IMR-90 (cell line): ENCODE measurements at regions not wholly inside any gene's neighbourhood (a gene's known extent, or its start where the extent isn't known, plus 50 kb on each side); places are given as distances from the start of the nearest gene placed in this dataset.

Experiments used
- ATAC-seq: fragments of 200-7000 bp; cut with Tn5 transposase; 2 replicates; pipeline ENCODE4 v1.9.1; 2020; ENCODE audit warnings: low read depth, mild to moderate bottlenecking, moderate library complexity
- BruUV-seq: library from RNA; stranded (reverse); fragments of 400-500 nt; replicated peaks from 2 replicates; lab custom pipeline; 2021; lab: Mats Ljungman, UMichigan
- CTCF ChIA-PET: fragments of 300-600 bp; formaldehyde crosslinking; extraction: SDS; loops from one replicate; lab custom pipeline; 2021; ENCODE audit warnings: antibody characterized with exemption; lab: Yijun Ruan, JAX
- POLR2A ChIA-PET: fragments of 300-600 bp; sonication (Branson Sonifier 250); formaldehyde crosslinking; loops from one replicate; lab custom pipeline; 2022; ENCODE audit warnings: antibody characterized with exemption; ENCODE audit not compliant: unreplicated experiment; lab: Charles Lee
- DNase-seq: peaks from one replicate; pipeline ENCODE4 v3.0.0; 2013
- H2AFZ ChIP-seq: replicated peaks from 2 replicates; pipeline ENCODE3; 2013; ENCODE audit warnings: low read length, mild to moderate bottlenecking; ENCODE audit not compliant: poor library complexity
- H2AK5ac ChIP-seq: 2 replicates; pipeline ENCODE4 v1.6.1; 2013; ENCODE audit warnings: low read depth, low read length, inconsistent platforms
- H2AK9ac ChIP-seq: replicated peaks from 2 replicates; pipeline ENCODE3; 2013; ENCODE audit warnings: mild to moderate bottlenecking, low read depth, low read length, moderate library complexity; ENCODE audit not compliant: poor library complexity
- H2BK120ac ChIP-seq: 2 replicates; pipeline ENCODE4 v1.6.1; 2013; ENCODE audit warnings: low read depth, low read length, inconsistent platforms
- H2BK15ac ChIP-seq: 3 replicates; pipeline ENCODE4 v1.6.1; 2013; ENCODE audit warnings: low read depth, low read length, inconsistent platforms
- H2BK20ac ChIP-seq: 2 replicates; pipeline ENCODE4 v1.6.1; 2013; ENCODE audit warnings: low read depth, mild to moderate bottlenecking, inconsistent platforms, low read length, moderate library complexity
- H2BK5ac ChIP-seq: 2 replicates; pipeline ENCODE4 v1.6.1; 2013; ENCODE audit warnings: mild to moderate bottlenecking, low read depth, low read length, inconsistent platforms; ENCODE audit not compliant: poor library complexity, severe bottlenecking
- H3K14ac ChIP-seq: replicated peaks from 2 replicates; pipeline ENCODE4 v1.6.1; 2013; ENCODE audit warnings: low read depth, low read length, inconsistent platforms
- H3K18ac ChIP-seq: 2 replicates; pipeline ENCODE4 v1.6.1; 2013; ENCODE audit warnings: low read depth, low read length, control low read depth
- H3K23ac ChIP-seq: 2 replicates; pipeline ENCODE4 v1.6.1; 2013; ENCODE audit warnings: low read depth, low read length, inconsistent platforms
- H3K27ac ChIP-seq: 2 replicates; pipeline ENCODE4 v1.5.1; 2013; ENCODE audit warnings: mild to moderate bottlenecking, control low read depth, low read length; ENCODE audit not compliant: insufficient read depth
- H3K27me3 ChIP-seq: 2 replicates; pipeline ENCODE4 v1.6.1; 2013; ENCODE audit warnings: low read length; ENCODE audit not compliant: control insufficient read depth, insufficient read depth
- H3K36me3 ChIP-seq: 2 replicates; pipeline ENCODE4 v1.6.1; 2013; ENCODE audit warnings: low read length, mixed read lengths; ENCODE audit not compliant: control insufficient read depth, insufficient read depth
- H3K4ac ChIP-seq: 2 replicates; pipeline ENCODE4 v1.6.1; 2013; ENCODE audit warnings: low read depth, low read length, inconsistent platforms
- H3K4me1 ChIP-seq: 2 replicates; pipeline ENCODE4 v1.6.1; 2013; ENCODE audit warnings: low read length, mixed read lengths; ENCODE audit not compliant: control insufficient read depth, insufficient read depth
- H3K4me2 ChIP-seq: 2 replicates; pipeline ENCODE4 v1.6.1; 2013; ENCODE audit warnings: low read depth, mild to moderate bottlenecking, control low read depth, low read length, moderate library complexity
- H3K4me3 ChIP-seq: 2 replicates; pipeline ENCODE4 v1.5.1; 2013; ENCODE audit warnings: low read depth, mild to moderate bottlenecking, control low read depth, low read length, moderate library complexity; ENCODE audit not compliant: insufficient read depth
- H3K56ac ChIP-seq: 2 replicates; pipeline ENCODE4 v1.6.1; 2013; ENCODE audit warnings: low read length, inconsistent platforms; ENCODE audit not compliant: insufficient read depth; ENCODE audit errors: extremely low read depth
- H3K79me1 ChIP-seq, 2 experiments: 2 replicates each; pipeline ENCODE4 v1.6.1; 2013; ENCODE audit warnings: low read length in 2 of 2, inconsistent platforms in 1 of 2, low read depth in 1 of 2
- H3K9ac ChIP-seq: 2 replicates; pipeline ENCODE4 v1.6.1; 2013; ENCODE audit warnings: low read depth, low read length, control low read depth
- H3K9me1 ChIP-seq: 2 replicates; pipeline ENCODE4 v1.6.1; 2013; ENCODE audit warnings: low read length, inconsistent platforms; ENCODE audit not compliant: insufficient read depth
- H3K9me3 ChIP-seq: 2 replicates; pipeline ENCODE4 v1.6.1; 2013; ENCODE audit warnings: low read length; ENCODE audit not compliant: control insufficient read depth, insufficient read depth
- H4K20me1 ChIP-seq: 2 replicates; pipeline ENCODE4 v1.6.1; 2013; ENCODE audit warnings: low read length, inconsistent platforms; ENCODE audit not compliant: insufficient read depth
- H4K5ac ChIP-seq: 2 replicates; pipeline ENCODE4 v1.6.1; 2013; ENCODE audit warnings: mild to moderate bottlenecking, low read depth, low read length, control low read depth
- H4K8ac ChIP-seq, 2 experiments: 2 replicates each; pipeline ENCODE4 v1.6.1; 2013; ENCODE audit warnings: low read depth in 2 of 2, low read length in 2 of 2, control low read depth in 1 of 2, inconsistent platforms in 1 of 2
- H4K91ac ChIP-seq: 2 replicates; pipeline ENCODE4 v1.6.1; 2013; ENCODE audit warnings: low read depth, low read length, inconsistent platforms; ENCODE audit not compliant: insufficient read depth
- BHLHE40 ChIP-seq: fragments of 150-350 bp; IDR thresholded peaks from 2 replicates; pipeline ENCODE4 v1.6.1; 2016; ENCODE audit warnings: mild to moderate bottlenecking, low read depth, low read length
- FOS ChIP-seq: fragments of 150-350 bp; IDR thresholded peaks from 2 replicates; pipeline ENCODE4 v1.6.1; 2016; ENCODE audit warnings: low read depth, low read length
- MAFK ChIP-seq: IDR thresholded peaks from 2 replicates; pipeline ENCODE4 v1.6.1; 2012; ENCODE audit warnings: low read depth, low read length, improper control_type of control experiment
- MAZ ChIP-seq: IDR thresholded peaks from 2 replicates; pipeline ENCODE4 v1.6.1; 2012; ENCODE audit warnings: low read depth, mild to moderate bottlenecking, low read length, improper control_type of control experiment, moderate library complexity, borderline replicate concordance
- RAD21 ChIP-seq: IDR thresholded peaks from 2 replicates; pipeline ENCODE4 v1.6.1; 2012; ENCODE audit warnings: low read length, improper control_type of control experiment
- RCOR1 ChIP-seq: IDR thresholded peaks from 2 replicates; pipeline ENCODE4 v1.6.1; 2012; ENCODE audit warnings: mild to moderate bottlenecking, low read length, improper control_type of control experiment; ENCODE audit not compliant: insufficient replicate concordance
- WGBS, 2 experiments: methylation state at CpG; one replicate each; pipeline versions ENCODE4 v1.1.5 to v1.1.7; 2013; ENCODE audit warnings: missing lambda C conversion rate in 2 of 2; ENCODE audit not compliant: insufficient read length in 1 of 2; ENCODE audit errors: extremely low coverage in 2 of 2; 5-methylcytosine and 5-hydroxymethylcytosine counted together
- dilution Hi-C: fragments of 300-500 bp; cut with HindIII; formaldehyde crosslinking; loops from one replicate; pipeline ENCODE4 v1.14.3; 2018; ENCODE audit warnings: low sequenced_read_pairs; ENCODE audit not compliant: unreplicated experiment
- in situ Hi-C: fragments of 300-500 bp; cut with MboI; formaldehyde crosslinking; loops from 3 replicates; pipeline ENCODE4 v1.14.3; 2019; ENCODE audit warnings: low sequenced_read_pairs, inconsistent platforms, mixed read lengths
- intact Hi-C: fragments of 100-400 bp; cut with micrococcal nuclease; formaldehyde crosslinking; loops from 2 replicates; pipeline ENCODE4 v1.10.0; 2022

- TF ChIP-seq RCOR1 = no peak
Measured at GRCh38 chr3:59653405-59654122, 603.7 kb upstream of the CFAP20DC start (continued).

GRCh38 chr3:59644479-59645402, 594.9 kb upstream of the CFAP20DC start:
- H4K20me1 ChIP-seq = no peaks in the 10 kb centered on the region
- no peaks in the 10 kb centered on the region for H3K79me1 ChIP-seq
- H3K27ac ChIP-seq = no peak overlapping the region
- H3K18ac ChIP-seq = no peak overlapping the region
- no peak overlapping the region for H3K4me2 ChIP-seq
- H3K4ac ChIP-seq = no peak overlapping the region
- H3K4me3 ChIP-seq = no peak overlapping the region
- no peak overlapping the region for H2BK120ac ChIP-seq
- intact Hi-C loops = no loop called here
- H3K4me1 ChIP-seq = peaks cover 2% of the 10 kb centered on the region; the same call in 1 of the 2 replicates
- H3K27me3 ChIP-seq = peaks cover 17% of the 10 kb centered on the region
- ChIA-PET POLR2A (no interaction called here), CTCF (no interaction called here)
- ATAC-seq = no peak
- no peak for TF ChIP-seq MAFK
- TF ChIP-seq RCOR1 = no peak
- no peak for TF ChIP-seq FOS
- TF ChIP-seq MAZ = no peak
- TF ChIP-seq BHLHE40 = no peak
- TF ChIP-seq RAD21 = no peak
- no peak for DNase-seq
- no peak overlapping the region for H2AFZ ChIP-seq
- H3K9ac ChIP-seq = no peak overlapping the region
- dilution Hi-C loops = no loop called here
- peaks cover 6% of the 10 kb centered on the region for H3K9me3 ChIP-seq
- BruUV-seq = no TSS peak
- WGBS, 2 experiments = 67% methylated on average over 1 of the region's 7 CpGs; no CpG with 5 or more reads in 1 of the 2 experiments
- H2AK5ac ChIP-seq = no peak overlapping the region
- no peak overlapping the region for H2BK15ac ChIP-seq
- H4K91ac ChIP-seq = no peak overlapping the region
- no peak overlapping the region; the same call in 1 of the 2 replicates for H4K5ac ChIP-seq
- H3K14ac ChIP-seq = no peak overlapping the region
- H3K9me1 ChIP-seq = no peaks in the 10 kb centered on the region
- no peak overlapping the region for H4K8ac ChIP-seq
- no peak overlapping the region for H3K23ac ChIP-seq
- no peak overlapping the region for H2AK9ac ChIP-seq
- no peak overlapping the region for H3K56ac ChIP-seq
- no peak overlapping the region for H2BK20ac ChIP-seq
- in situ Hi-C loops = no loop called here
- no peak overlapping the region for H2BK5ac ChIP-seq
- no peaks in the 10 kb centered on the region for H3K36me3 ChIP-seq
